Skeletal muscle cell (primary cell): ENCODE measurements at regions not wholly inside any gene's neighbourhood (a gene's known extent, or its start where the extent isn't known, plus 50 kb on each side); places are given as distances from the start of the nearest gene placed in this dataset.

Source experiments
- DNase-seq: peaks from one replicate; pipeline ENCODE4 v3.0.0-alpha.2; 2010; ENCODE audit warnings: low read depth
- H3K4me3 ChIP-seq: 2 replicates; pipeline ENCODE4 v1.5.1; 2011; ENCODE audit warnings: low read depth, mild to moderate bottlenecking, control low read depth, low read length, moderate library complexity

DNA sequence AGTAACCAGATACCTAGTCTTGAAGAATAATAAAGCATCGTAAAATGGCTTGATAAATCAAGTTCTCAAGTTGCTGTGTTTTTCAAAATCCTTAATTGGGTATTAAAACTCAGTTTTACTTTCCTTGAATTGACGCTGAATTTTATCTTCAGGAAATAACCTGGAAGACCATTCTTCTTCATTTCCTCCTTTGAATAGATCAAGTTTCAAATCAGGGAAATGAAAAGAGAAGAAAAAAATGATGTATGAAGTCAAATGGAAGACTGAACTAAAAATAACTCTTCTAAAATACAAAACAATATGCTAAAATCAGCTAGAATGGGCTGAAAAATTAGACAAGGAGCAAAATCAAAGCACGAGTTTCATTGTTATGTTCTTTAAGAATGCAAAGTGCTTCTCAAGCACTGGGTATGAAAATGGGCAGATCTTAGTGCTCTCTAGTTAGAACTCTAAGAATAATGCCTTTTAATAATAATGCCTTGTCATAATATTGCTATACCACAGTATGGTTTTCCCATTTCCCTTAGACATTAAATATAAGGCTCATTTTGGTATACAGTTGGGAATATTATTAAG is 54.6 kb upstream of the CLEC14A start:
- DNase-seq, result no peak
- H3K4me3 ChIP-seq, result no peak overlapping the region

DNA sequence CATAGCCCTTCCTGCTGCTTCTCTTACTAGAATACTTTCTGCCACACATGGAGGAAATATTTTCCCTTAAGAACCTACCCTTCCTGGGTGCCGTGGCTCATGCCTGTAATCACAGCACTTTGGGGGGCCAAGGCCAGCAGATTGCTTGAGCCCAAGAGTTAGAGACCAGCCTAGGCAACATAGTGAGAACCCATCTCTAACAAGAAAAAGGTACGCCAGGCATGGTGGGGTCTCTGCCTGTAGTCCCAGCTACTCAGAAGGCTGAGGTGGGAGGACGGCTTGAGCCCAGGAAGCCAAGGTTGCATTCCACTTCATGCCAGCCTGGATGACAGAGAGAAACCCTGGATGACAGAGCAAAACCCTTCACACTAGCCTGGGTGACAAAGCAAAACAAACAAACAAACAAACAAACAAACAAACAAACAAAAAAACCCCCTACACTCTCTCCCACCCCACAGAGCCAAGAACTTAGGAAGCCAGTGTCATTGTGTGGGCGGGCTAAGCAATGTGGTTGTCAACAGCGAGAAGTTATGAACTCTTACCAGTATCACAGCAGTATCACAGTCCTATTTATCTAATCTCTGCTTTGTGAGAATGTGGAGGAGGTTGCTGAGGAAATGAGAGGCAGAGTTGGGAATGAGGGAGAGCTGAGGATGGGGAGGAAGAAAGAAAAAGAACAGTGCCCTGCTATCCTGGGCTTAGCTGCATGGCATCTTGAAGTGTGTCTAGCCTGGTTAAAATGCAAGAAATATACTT is 53.8 kb upstream of the CLEC14A start:
- DNase-seq, result no peak

More for the DNA sequence above, 53.8 kb upstream of the CLEC14A start:
- H3K4me3 ChIP-seq, result no peak overlapping the region
